HCT116 (cell line): ENCODE measurements at regions not wholly inside any gene's neighbourhood (a gene's known extent, or its start where the extent isn't known, plus 50 kb on each side); places are given as distances from the start of the nearest gene placed in this dataset.

Experiments used
- ATAC-seq: fragments of 200-7000 bp; cut with Tn5 transposase; 2 replicates; pipeline ENCODE4 v1.9.1; 2020; ENCODE audit warnings: mild to moderate bottlenecking, moderate library complexity
- BruUV-seq: library from RNA; stranded (reverse); fragments of 400-500 nt; replicated peaks from 2 replicates; lab custom pipeline; 2021; lab: Mats Ljungman, UMichigan
- CTCF ChIA-PET: fragments of 300-600 bp; sonication (Branson Sonifier 250); formaldehyde crosslinking; loops from one replicate; lab custom pipeline; 2021; ENCODE audit warnings: antibody characterized with exemption; lab: Charles Lee
- POLR2A ChIA-PET: fragments of 300-600, 350-600 bp; sonication (Branson Sonifier 250); formaldehyde crosslinking; loops from one replicate; lab custom pipeline; 2021; ENCODE audit warnings: antibody characterized with exemption; lab: Charles Lee
- RAD21 ChIA-PET, 2 experiments: fragments of 300-600 bp; sonication (Branson Sonifier 250); formaldehyde crosslinking; loops; one replicate each; lab custom pipeline; 2023; ENCODE audit warnings: low total read pairs in 2 of 2; ENCODE audit not compliant: uncharacterized antibody in 2 of 2, unreplicated experiment in 2 of 2, low non-redundant PET in 1 of 2; lab: Charles Lee
- DNase-seq: peaks from one replicate; pipeline ENCODE4 v3.0.0-alpha.2; 2010; ENCODE audit warnings: low read depth, low spot score
- H2AFZ ChIP-seq: fragments of 200-600 bp; shearing (Covaris generic), sonication (generic); 2 replicates; pipeline ENCODE4 v1.6.1; 2017; ENCODE audit warnings: low read depth, mixed run types, mixed read lengths, antibody characterized with exemption, low read length; ENCODE audit not compliant: poor library complexity, severe bottlenecking
- H3K27ac ChIP-seq: 2 replicates; pipeline ENCODE4 v1.5.1; 2012; ENCODE audit warnings: low read depth, low read length
- H3K27me3 ChIP-seq: fragments of 200-600 bp; sonication (generic); 2 replicates; pipeline ENCODE4 v1.6.1; 2016; ENCODE audit warnings: mixed run types, low read length, mixed read lengths; ENCODE audit not compliant: insufficient read depth
- H3K36me3 ChIP-seq, 2 experiments: fragments of 200-500 bp in 1 of 2; fragments of 200-600 bp in 1 of 2; sonication (Bioruptor generic) in 1 of 2; sonication (generic) in 1 of 2; 2 replicates each; pipeline versions ENCODE4 v1.5.1 to v1.6.1; 2014 to 2016; ENCODE audit warnings: low read length in 2 of 2, inconsistent platforms in 1 of 2, mixed read lengths in 1 of 2, mixed run types in 1 of 2; ENCODE audit not compliant: insufficient read depth in 2 of 2, control insufficient read depth in 1 of 2
- H3K4me1 ChIP-seq, 2 experiments: fragments of 200-600 bp in 1 of 2; sonication (generic) in 1 of 2; 2 replicates each; pipeline versions ENCODE4 v1.5.1 to v1.6.1; 2012 to 2017; ENCODE audit warnings: low read length in 2 of 2, inconsistent platforms in 1 of 2, mild to moderate bottlenecking in 1 of 2, mixed read lengths in 1 of 2, mixed run types in 1 of 2, moderate library complexity in 1 of 2; ENCODE audit not compliant: insufficient read depth in 2 of 2, control insufficient read depth in 1 of 2
- H3K4me2 ChIP-seq: fragments of 200-600 bp; sonication (generic); 2 replicates; pipeline ENCODE4 v1.6.1; 2017; ENCODE audit warnings: mixed run types, low read length, mixed read lengths
- H3K4me3 ChIP-seq, 2 experiments: fragments of 200-600 bp in 1 of 2; sonication (generic) in 1 of 2; replicated peaks in 1 of 2; 2 replicates each; pipeline ENCODE4 v1.5.1; 2011 to 2016; ENCODE audit warnings: low read length in 2 of 2, control low read depth in 1 of 2, low read depth in 1 of 2, mild to moderate bottlenecking in 1 of 2, mixed read lengths in 1 of 2, mixed run types in 1 of 2
- H3K79me2 ChIP-seq: fragments of 200-600 bp; sonication (generic); 2 replicates; pipeline ENCODE4 v1.6.1; 2017; ENCODE audit warnings: mild to moderate bottlenecking, mixed run types, low read length, moderate library complexity, mixed read lengths; ENCODE audit not compliant: insufficient read depth
- H3K9ac ChIP-seq: fragments of 200-600 bp; sonication (generic); 2 replicates; pipeline ENCODE4 v1.6.1; 2016; ENCODE audit warnings: low read length, mixed read lengths
- H3K9me2 ChIP-seq: fragments of 200-600 bp; sonication (generic), shearing (Covaris generic); 2 replicates; pipeline ENCODE4 v1.6.1; 2017; ENCODE audit warnings: mixed run types, mild to moderate bottlenecking, moderate library complexity; ENCODE audit not compliant: insufficient read depth
- H3K9me3 ChIP-seq, 2 experiments: fragments of 200-500 bp in 1 of 2; fragments of 200-600 bp in 1 of 2; sonication (Bioruptor generic) in 1 of 2; sonication (generic) in 1 of 2; 2 replicates each; pipeline ENCODE4 v1.6.1; 2014 to 2017; ENCODE audit warnings: low read length in 2 of 2, mixed read lengths in 2 of 2, inconsistent platforms in 1 of 2, low read depth in 1 of 2, mild to moderate bottlenecking in 1 of 2, mixed run types in 1 of 2, moderate library complexity in 1 of 2; ENCODE audit not compliant: control insufficient read depth in 1 of 2, insufficient read depth in 1 of 2
- H4K20me1 ChIP-seq: fragments of 200-600 bp; sonication (generic), shearing (Covaris generic); 2 replicates; pipeline ENCODE4 v1.6.1; 2017; ENCODE audit warnings: mixed run types, mild to moderate bottlenecking, moderate library complexity; ENCODE audit not compliant: insufficient read depth
- CBX3 ChIP-seq: IDR thresholded peaks from 2 replicates; pipeline ENCODE4 v1.6.1; 2012; ENCODE audit warnings: low read depth
- EGR1 ChIP-seq: IDR thresholded peaks from 2 replicates; pipeline ENCODE4 v1.6.1; 2012; ENCODE audit warnings: low read depth
- ELF1 ChIP-seq: IDR thresholded peaks from 2 replicates; pipeline ENCODE4 v1.6.1; 2012; ENCODE audit warnings: low read depth, borderline replicate concordance
- FOSL1 ChIP-seq: IDR thresholded peaks from 2 replicates; pipeline ENCODE4 v1.6.1; 2012; ENCODE audit warnings: low read depth
- JUND ChIP-seq: IDR thresholded peaks from 2 replicates; pipeline ENCODE4 v1.6.1; 2012
- RAD21 ChIP-seq: IDR thresholded peaks from 2 replicates; pipeline ENCODE4 v1.6.1; 2012; ENCODE audit warnings: low read depth, mild to moderate bottlenecking
- SIN3A ChIP-seq: IDR thresholded peaks from 2 replicates; pipeline ENCODE4 v1.6.1; 2012; ENCODE audit warnings: low read depth
- SRF ChIP-seq: IDR thresholded peaks from 2 replicates; pipeline ENCODE4 v1.6.1; 2012; ENCODE audit warnings: low read depth
- TCF7L2 ChIP-seq: IDR thresholded peaks from 2 replicates; pipeline ENCODE4 v1.7.0; 2011; ENCODE audit warnings: borderline replicate concordance, inconsistent platforms; ENCODE audit not compliant: insufficient read depth, insufficient read length; ENCODE audit errors: extremely low read depth
- YY1 ChIP-seq: IDR thresholded peaks from 2 replicates; pipeline ENCODE4 v1.6.1; 2011; ENCODE audit warnings: low read length, low read depth, moderate library complexity, mild to moderate bottlenecking; ENCODE audit not compliant: insufficient replicate concordance; ENCODE audit errors: extremely low read depth
- ZNF274 ChIP-seq: fragments of 200-500 bp; sonication (Bioruptor generic); IDR thresholded peaks from 2 replicates; pipeline ENCODE4 v1.6.1; 2014; ENCODE audit warnings: mild to moderate bottlenecking, low read depth, low read length, inconsistent platforms
- intact Hi-C: fragments of 100-400 bp; cut with micrococcal nuclease; formaldehyde crosslinking; loops from 2 replicates; pipeline ENCODE4 v1.10.0; 2022
- TF ChIP-seq, protein P1 (sequence below): IDR thresholded peaks from 2 replicates; pipeline ENCODE4 v1.6.1; 2012
- TF ChIP-seq, protein P2 (sequence below): IDR thresholded peaks from 2 replicates; pipeline ENCODE4 v1.6.1; 2011; ENCODE audit warnings: mild to moderate bottlenecking, low read length, moderate library complexity; ENCODE audit not compliant: insufficient replicate concordance; ENCODE audit errors: extremely low read depth

DNA sequence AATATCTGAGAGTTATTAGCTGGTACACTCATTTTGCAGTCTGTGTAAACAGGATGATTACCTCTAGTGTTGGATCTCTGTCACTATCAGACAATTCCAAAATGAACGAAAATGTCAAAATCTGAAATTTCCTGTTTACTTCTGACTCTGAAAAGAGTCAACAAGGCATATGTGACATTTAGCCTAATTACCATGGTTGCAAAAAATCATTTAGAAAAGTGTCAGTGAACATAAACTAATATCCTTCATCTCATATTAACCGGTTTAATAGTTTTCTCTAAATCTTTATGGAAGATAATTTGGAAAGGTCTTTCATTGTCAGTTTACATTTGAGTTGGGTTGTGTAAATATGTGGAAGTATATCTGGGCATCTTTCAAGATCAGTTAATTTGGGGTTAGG is 431.8 kb upstream of the HSF2 start:
- RAD21 ChIA-PET, result no interaction called here
- no peaks in the 10 kb centered on the region for H4K20me1 ChIP-seq
- BruUV-seq, result no TSS peak
- H3K36me3 ChIP-seq, result no peaks in the 10 kb centered on the region
- H3K4me2 ChIP-seq, result no peak overlapping the region
- H3K9ac ChIP-seq, result no peak overlapping the region
- POLR2A ChIA-PET, result no interaction called here
- H3K4me1 ChIP-seq, result no peaks in the 10 kb centered on the region
- ATAC-seq (no peak), DNase-seq (no peak)
- H2AFZ ChIP-seq, result no peak overlapping the region
- no peaks in the 10 kb centered on the region for H3K79me2 ChIP-seq
- no peaks in the 10 kb centered on the region for H3K27me3 ChIP-seq
- H3K9me2 ChIP-seq, result no peaks in the 10 kb centered on the region
- TF ChIP-seq YY1 (no peak), CBX3 (no peak), SIN3A (no peak), ELF1 (no peak), EGR1 (no peak), TCF7L2 (no peak), FOSL1 (no peak), SRF (no peak), JUND (no peak), RAD21 (no peak), ZNF274 (no peak)
- TF ChIP-seq, protein P1, sequence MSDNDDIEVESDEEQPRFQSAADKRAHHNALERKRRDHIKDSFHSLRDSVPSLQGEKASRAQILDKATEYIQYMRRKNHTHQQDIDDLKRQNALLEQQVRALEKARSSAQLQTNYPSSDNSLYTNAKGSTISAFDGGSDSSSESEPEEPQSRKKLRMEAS, result no peak
- TF ChIP-seq, protein P2, sequence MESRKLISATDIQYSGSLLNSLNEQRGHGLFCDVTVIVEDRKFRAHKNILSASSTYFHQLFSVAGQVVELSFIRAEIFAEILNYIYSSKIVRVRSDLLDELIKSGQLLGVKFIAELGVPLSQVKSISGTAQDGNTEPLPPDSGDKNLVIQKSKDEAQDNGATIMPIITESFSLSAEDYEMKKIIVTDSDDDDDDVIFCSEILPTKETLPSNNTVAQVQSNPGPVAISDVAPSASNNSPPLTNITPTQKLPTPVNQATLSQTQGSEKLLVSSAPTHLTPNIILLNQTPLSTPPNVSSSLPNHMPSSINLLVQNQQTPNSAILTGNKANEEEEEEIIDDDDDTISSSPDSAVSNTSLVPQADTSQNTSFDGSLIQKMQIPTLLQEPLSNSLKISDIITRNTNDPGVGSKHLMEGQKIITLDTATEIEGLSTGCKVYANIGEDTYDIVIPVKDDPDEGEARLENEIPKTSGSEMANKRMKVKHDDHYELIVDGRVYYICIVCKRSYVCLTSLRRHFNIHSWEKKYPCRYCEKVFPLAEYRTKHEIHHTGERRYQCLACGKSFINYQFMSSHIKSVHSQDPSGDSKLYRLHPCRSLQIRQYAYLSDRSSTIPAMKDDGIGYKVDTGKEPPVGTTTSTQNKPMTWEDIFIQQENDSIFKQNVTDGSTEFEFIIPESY, result no peak
- intact Hi-C loops, result no loop called here
- CTCF ChIA-PET, result no interaction called here
- no peaks in the 10 kb centered on the region for H3K9me3 ChIP-seq
- no peak overlapping the region for H3K27ac ChIP-seq
- no peak overlapping the region for H3K4me3 ChIP-seq
